ENCODE measurements at regions not wholly inside any gene's neighbourhood (a gene's known extent, or its start where the extent isn't known, plus 50 kb on each side); places are given as distances from the start of the nearest gene placed in this dataset.

- no peak for DNase-seq (ENCODE audit: low read depth)
- TF ChIP-seq CTCF (IDR thresholded peaks at IDR 0.05; ENCODE audit: low read depth, low read length) (no peak), MAX (IDR thresholded peaks at IDR 0.05; ENCODE audit: low read depth, low read length) (no peak), MYC (IDR thresholded peaks at IDR 0.05; ENCODE audit: low read depth, low read length) (no peak), POLR2A (IDR thresholded peaks at IDR 0.05; ENCODE audit: extremely low read depth, insufficient read length) (no peak)
- no peak overlapping the region for H3K4me3 ChIP-seq (ENCODE audit: low read depth, low read length)
Measured at GRCh38 chr7:35524112-35524804, 170.7 kb downstream of the HERPUD2 start.

- no peak for DNase-seq (ENCODE audit: low read depth)
- TF ChIP-seq POLR2A (IDR thresholded peaks at IDR 0.05; ENCODE audit: extremely low read depth, insufficient read length) (no peak), CTCF (IDR thresholded peaks at IDR 0.05; ENCODE audit: low read depth, low read length) (no peak), MYC (IDR thresholded peaks at IDR 0.05; ENCODE audit: low read depth, low read length) (no peak), MAX (IDR thresholded peaks at IDR 0.05; ENCODE audit: low read depth, low read length) (no peak)
- no peak overlapping the region for H3K4me3 ChIP-seq (ENCODE audit: low read depth, low read length)
Measured at GRCh38 chr7:35523292-35523691, 171.6 kb downstream of the HERPUD2 start.

GRCh38 chr7:35522697-35523096 is 172.2 kb downstream of the HERPUD2 start:
- no peak for DNase-seq (ENCODE audit: low read depth)
- no peak overlapping the region for H3K4me3 ChIP-seq (ENCODE audit: low read depth, low read length)
- TF ChIP-seq MAX (IDR thresholded peaks at IDR 0.05; ENCODE audit: low read depth, low read length) (no peak), CTCF (IDR thresholded peaks at IDR 0.05; ENCODE audit: low read depth, low read length) (no peak), MYC (IDR thresholded peaks at IDR 0.05; ENCODE audit: low read depth, low read length) (no peak), POLR2A (IDR thresholded peaks at IDR 0.05; ENCODE audit: extremely low read depth, insufficient read length) (no peak)

- H3K4me3 ChIP-seq (ENCODE audit: low read depth, low read length) = no peak overlapping the region
- no peak for DNase-seq (ENCODE audit: low read depth)
- TF ChIP-seq MAX (IDR thresholded peaks at IDR 0.05; ENCODE audit: low read depth, low read length) = no peak
- no peak for TF ChIP-seq POLR2A (IDR thresholded peaks at IDR 0.05; ENCODE audit: extremely low read depth, insufficient read length)
- TF ChIP-seq MYC (IDR thresholded peaks at IDR 0.05; ENCODE audit: low read depth, low read length) = no peak
- no peak for TF ChIP-seq CTCF (IDR thresholded peaks at IDR 0.05; ENCODE audit: low read depth, low read length)
Measured at GRCh38 chr7:35521941-35522340, 173.0 kb downstream of the HERPUD2 start.

- DNase-seq (ENCODE audit: low read depth) = no peak
- H3K4me3 ChIP-seq (ENCODE audit: low read depth, low read length) = no peak overlapping the region
- TF ChIP-seq MAX (IDR thresholded peaks at IDR 0.05; ENCODE audit: low read depth, low read length) = no peak
Measured at GRCh38 chr7:35520810-35521625, 173.9 kb downstream of the HERPUD2 start.

All from NB4 (cell line).